GM12865 (cell line): ENCODE measurements at regions not wholly inside any gene's neighbourhood (a gene's known extent, or its start where the extent isn't known, plus 50 kb on each side); places are given as distances from the start of the nearest gene placed in this dataset.
A peak's percentile ranks its signal among the peaks of the same experiment; 100 is the strongest.

Experiments
- DNase-seq: peaks from one replicate; pipeline ENCODE4 v3.0.0; 2010; ENCODE audit warnings: low read depth
- H3K4me3 ChIP-seq: 2 replicates; pipeline ENCODE4 v1.5.1; 2011; ENCODE audit warnings: mild to moderate bottlenecking, low read depth, low read length, control low read depth
- TF ChIP-seq, protein P1 (sequence below): IDR thresholded peaks from 2 replicates; pipeline ENCODE4 v1.5.1; 2011; ENCODE audit warnings: low read length, control low read depth, low read depth, inconsistent platforms; ENCODE audit not compliant: insufficient read depth; ENCODE audit errors: missing control alignments

DNA sequence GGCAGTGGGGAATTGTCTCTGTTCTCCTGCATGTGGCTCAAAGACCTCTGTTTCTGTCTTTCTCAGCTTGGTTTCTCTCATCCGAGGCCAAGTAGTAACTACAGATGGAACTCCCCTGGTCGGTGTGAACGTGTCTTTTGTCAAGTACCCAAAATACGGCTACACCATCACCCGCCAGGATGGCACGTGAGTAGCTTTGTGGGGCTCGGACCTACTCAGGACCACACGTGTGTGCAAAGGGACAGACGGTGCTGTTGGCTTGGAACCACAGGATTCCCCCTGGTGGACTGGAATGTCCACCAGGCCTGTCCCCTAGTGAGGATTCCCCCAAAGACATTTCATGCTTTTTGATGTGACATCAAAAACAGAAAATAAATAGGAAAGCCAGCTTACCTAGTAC lies 96.3 kb upstream of the WWC1 start:
- TF ChIP-seq, protein P1, sequence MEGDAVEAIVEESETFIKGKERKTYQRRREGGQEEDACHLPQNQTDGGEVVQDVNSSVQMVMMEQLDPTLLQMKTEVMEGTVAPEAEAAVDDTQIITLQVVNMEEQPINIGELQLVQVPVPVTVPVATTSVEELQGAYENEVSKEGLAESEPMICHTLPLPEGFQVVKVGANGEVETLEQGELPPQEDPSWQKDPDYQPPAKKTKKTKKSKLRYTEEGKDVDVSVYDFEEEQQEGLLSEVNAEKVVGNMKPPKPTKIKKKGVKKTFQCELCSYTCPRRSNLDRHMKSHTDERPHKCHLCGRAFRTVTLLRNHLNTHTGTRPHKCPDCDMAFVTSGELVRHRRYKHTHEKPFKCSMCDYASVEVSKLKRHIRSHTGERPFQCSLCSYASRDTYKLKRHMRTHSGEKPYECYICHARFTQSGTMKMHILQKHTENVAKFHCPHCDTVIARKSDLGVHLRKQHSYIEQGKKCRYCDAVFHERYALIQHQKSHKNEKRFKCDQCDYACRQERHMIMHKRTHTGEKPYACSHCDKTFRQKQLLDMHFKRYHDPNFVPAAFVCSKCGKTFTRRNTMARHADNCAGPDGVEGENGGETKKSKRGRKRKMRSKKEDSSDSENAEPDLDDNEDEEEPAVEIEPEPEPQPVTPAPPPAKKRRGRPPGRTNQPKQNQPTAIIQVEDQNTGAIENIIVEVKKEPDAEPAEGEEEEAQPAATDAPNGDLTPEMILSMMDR, result no peak
- DNase-seq, result no peak
- no peak overlapping the region for H3K4me3 ChIP-seq

DNA sequence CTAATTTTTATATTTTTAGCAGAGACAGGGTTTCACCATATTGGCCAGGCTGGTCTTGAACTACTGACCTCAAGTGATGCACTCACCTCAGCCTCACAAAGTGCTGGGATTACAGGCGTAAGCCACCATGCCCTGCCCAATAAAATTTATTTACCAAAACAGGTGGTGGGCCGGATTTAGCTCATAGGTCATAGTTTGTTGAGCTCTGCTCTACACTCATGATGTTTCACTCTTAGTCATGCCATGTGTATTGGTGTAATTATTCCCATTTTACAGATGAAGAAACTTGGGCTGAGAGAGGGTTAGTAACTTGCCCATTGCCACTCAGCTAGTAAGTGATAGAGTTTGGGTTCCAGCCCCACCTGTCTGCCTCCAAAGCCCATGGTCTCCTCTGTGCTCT lies 93.1 kb upstream of the WWC1 start:
- TF ChIP-seq, protein P1, result no peak
- H3K4me3 ChIP-seq, result no peak overlapping the region
- DNase-seq, result peak; percentile 6

DNA sequence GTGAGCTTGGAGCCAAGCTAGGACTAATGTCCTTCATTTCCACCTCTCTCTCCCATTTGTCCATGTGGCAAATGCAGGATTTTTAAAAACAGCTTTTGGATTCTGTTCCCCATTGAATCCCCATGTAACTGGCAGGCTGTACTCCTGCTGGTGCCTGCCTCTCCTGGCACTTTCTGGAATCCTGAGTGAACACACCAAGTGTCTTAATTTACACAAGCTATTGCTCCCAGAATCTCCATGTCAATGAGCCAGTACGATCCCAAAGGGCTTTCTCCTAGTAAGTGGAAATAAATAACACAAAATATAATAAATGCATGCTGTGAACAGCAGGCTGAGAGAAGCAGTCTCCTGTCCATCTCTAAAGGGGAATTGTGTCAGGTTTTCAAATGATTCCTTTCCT lies 88.4 kb upstream of the WWC1 start:
- no peak for DNase-seq
- no peak overlapping the region for H3K4me3 ChIP-seq
- TF ChIP-seq, protein P1, result no peak

DNA sequence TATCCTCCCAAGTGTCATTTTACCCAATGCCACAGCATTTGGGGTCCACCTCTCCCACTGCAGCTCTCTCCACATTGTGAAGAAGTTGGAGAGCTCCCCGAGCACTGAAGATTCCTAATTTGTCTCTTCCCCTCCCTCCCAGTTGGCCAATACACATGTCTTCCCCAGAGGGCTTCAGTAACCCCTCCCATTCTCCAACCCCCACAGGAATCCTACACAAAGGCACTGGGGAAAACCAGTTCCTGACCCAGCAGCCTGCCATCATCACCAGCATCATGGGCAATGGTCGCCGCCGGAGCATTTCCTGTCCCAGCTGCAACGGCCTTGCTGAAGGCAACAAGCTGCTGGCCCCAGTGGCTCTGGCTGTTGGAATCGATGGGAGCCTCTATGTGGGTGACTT lies 87.3 kb upstream of the WWC1 start:
- no peak overlapping the region for H3K4me3 ChIP-seq
- TF ChIP-seq, protein P1, result no peak
- DNase-seq, result no peak

DNA sequence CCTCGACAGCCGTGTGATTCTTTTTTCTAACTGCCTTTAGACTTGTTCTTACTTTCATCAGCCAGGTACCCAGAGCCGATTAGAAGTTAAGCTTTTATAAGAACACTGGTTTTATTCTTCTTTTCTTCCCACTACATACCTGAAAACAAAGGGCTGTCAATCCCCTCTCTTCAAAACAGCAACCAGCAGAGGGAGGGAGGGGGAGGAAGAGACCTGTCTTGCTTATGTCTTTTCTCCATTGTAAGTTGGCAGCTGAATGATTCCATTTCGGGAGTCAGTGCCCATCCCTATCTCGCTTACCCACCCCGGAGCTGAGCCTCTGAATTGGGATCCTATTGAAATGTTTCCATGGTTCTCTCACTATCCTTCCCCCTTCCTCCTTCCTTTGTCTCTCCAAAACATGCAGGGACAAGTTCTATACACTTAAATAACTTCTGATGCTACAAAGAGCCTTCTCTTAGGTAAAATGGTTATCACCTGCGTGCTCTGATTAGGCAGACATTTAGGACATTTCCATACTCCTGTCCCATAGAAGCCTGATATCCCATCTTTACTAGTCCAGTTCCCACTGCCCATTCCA lies 83.9 kb upstream of the WWC1 start:
- TF ChIP-seq, protein P1, result no peak
- no peak for DNase-seq
- no peak overlapping the region for H3K4me3 ChIP-seq

DNA sequence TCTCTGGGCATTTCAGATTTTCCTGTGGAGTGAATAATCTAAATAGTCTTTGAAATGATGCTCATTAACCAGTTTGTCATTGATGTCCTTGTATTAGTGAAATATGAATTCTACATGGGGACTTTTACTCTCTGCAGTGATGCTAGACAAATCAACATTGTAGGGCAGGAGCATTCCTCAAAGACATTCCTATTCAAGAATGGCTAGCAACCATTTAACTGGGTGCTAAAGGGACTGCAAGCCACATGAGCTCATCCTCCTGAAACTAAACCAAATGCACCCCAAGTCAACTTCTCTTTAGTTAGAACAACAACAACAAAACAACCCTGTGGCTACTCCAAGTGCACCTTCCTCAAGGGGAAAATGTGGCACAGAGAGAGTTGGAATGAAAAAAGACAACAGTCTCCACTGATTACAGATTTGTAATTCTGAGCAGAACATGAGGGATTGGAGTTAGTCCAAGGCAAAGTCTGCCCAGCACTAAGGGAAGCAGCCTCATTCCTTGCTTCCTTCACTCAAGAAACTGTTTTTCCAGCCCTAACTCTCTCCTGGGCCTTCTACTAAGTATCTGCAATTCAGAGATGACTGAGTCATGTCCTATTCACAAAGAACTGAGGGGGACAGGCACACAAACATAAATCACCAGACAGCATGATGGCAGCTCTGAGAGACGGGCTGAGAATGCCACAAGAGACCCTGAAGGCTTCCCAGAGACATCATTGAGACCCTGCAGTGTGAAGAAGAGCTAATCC lies 82.0 kb upstream of the WWC1 start:
- H3K4me3 ChIP-seq, result no peak overlapping the region
- TF ChIP-seq, protein P1, result no peak
- no peak for DNase-seq

DNA sequence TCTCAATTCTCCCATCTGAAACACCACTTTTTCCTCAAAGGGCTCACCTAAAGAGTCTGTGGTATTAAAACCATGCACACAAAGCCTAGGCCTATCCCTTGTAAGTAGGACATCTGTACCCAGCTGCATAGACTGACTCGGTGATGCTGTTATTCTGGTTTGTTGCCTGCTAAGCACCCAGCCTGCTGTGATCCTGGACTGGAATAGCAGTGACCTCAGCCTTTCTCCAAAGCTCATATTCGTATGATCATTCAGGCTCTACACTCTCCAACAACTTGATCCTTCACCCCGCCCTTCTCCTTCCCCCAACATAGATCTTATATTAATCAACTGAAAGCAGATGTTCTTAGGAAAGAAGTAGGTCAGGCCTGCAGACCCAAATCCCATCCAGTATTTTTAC lies 81.4 kb upstream of the WWC1 start:
- TF ChIP-seq, protein P1, result no peak
- no peak for DNase-seq
- H3K4me3 ChIP-seq, result no peak overlapping the region
